GM21825 (cell line): ENCODE measurements at regions not wholly inside any gene's neighbourhood (a gene's known extent, or its start where the extent isn't known, plus 50 kb on each side); places are given as distances from the start of the nearest gene placed in this dataset.
"Not testable (repeated sequence)": the region's sequence is repeated elsewhere in the genome, so short reads cannot be mapped to it uniquely, and the experiment has no call there.

Experiments used
- ATAC-seq: cut with Tn5 transposase; IDR thresholded peaks from one replicate; pipeline ENCODE4 v1.9.1; 2021; ENCODE audit warnings: mild to moderate bottlenecking, moderate library complexity; ENCODE audit not compliant: unreplicated experiment

DNA sequence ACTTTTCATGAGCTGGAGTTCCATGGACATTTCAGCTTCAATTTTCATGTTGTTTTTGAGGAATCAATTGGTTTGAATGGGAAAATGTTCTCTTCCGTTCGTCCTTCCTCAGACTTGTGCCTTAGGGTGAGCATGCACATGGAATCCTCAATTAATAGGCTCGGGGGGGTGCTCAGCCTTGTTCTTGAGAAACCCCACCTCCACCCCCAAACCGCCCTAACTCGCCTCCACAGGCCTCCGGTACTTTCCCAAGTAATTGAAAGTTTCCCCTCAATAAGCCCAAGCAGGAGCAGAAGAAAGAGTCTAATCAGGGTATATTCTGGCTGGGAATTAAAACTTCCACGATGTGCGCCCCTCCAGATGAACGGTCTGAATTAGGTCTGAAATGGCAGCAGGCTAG, 945.2 kb downstream of the GRID1 start:
- no peak for ATAC-seq

DNA sequence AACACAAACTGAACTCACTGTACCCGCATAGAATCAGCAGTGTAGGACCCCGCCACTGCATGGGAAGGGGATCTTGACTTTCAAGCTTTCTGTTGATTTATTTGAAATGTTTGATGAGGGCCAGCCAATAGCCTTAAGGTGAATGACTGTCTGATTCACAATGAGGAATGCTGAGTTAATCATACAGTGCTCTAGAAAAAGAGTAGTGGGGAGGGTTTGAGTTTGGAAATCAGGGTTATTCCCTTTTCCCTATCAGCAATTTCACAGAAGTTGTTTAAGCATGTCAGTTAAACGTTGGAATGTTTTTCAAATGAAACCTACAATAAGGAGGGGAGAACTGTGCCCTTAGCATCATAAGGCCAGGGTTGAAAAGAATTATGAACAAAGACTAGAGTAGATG, 937.5 kb downstream of the GRID1 start:
- no peak for ATAC-seq

GRCh38 chr10:85430991-85431390, 935.6 kb downstream of the GRID1 start:
- ATAC-seq = no peak

GRCh38 chr10:85433248-85433647, 933.3 kb downstream of the GRID1 start:
- no peak for ATAC-seq

- no peak for ATAC-seq
Measured at GRCh38 chr10:85444868-85445267, 921.7 kb downstream of the GRID1 start.

GRCh38 chr10:85445702-85446101, 920.9 kb downstream of the GRID1 start:
- no peak for ATAC-seq

- ATAC-seq = no peak
Measured at GRCh38 chr10:85446827-85447226, 919.8 kb downstream of the GRID1 start.

GRCh38 chr10:85447690-85448089, 918.9 kb downstream of the GRID1 start:
- ATAC-seq = no peak

DNA sequence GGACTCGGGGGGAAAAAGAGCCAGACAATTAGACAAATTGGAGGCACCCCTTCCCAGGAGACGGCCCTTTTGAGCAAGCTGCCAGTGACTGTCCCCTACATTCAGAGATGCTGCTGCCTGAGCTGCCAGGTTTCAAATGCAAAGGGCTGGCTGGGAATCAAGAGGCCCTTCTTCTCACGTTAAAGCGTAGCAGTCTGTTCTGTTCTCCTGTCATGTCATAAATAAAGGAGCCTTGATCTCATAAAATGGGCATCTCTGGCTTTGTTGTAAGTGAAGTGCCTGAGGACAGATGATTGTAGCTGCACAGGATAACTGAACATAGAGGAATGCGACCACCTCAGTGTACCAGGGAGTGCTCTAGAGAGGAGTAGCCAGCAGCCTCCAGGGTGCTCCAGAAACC, 917.9 kb downstream of the GRID1 start:
- ATAC-seq = no peak

DNA sequence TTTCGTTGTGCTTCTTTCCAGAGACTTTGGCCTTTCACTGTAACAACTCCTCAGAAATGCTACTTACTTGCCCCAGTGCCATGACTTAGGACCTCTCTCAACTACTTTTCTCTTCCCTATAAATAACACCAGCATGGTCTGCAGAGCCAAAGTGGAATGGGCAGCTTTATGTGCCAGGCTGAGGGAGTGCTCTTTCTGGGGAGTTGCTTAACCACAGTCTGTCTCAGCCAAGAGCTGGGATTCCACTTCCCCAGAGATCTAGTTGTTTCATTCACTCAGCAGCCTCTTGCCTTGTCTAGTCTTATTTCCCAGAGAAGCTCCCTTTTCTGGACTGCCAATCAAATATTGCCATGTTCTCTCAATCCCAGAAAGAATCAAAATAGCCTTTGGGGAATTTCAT, 912.2 kb downstream of the GRID1 start:
- no peak for ATAC-seq

DNA sequence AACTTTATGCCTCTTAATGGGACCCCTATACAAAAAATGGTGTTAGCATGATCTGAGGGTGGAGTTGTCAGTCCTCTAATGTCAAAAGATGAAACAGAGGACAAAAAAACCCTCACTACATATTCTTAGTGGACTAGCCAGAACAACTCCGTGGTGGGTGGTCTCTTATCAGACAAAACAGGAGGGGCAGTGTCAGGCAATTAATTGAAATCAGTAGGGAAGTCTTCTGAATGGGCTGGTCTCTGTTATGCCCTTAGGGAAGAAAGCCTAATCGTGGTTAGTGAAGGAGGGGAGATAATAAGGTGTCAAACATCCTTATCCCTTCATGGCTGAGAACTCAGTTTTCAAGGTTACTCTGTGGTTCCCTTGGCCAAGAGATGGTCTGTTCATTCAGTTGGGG, 909.4 kb downstream of the GRID1 start:
- no peak for ATAC-seq

DNA sequence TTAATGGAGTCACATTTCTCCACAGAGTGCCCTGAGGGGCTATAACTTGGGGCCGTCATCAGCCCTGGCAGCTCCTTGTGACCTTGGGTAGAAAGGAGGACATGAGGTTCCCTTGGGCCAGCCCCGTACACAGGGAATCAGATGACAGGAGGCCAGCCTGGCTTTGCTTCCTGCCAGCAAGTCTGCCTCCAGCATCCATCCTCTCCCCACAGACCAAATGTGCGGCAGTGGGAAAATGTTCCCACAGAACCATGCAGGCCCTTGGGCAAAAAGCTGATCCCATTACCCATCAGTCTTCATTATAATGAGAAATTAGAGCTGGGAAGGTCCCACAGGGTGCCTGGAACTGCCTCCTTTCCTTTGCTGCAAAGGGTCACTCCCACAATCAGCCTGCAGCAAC, 908.3 kb downstream of the GRID1 start:
- no peak for ATAC-seq

DNA sequence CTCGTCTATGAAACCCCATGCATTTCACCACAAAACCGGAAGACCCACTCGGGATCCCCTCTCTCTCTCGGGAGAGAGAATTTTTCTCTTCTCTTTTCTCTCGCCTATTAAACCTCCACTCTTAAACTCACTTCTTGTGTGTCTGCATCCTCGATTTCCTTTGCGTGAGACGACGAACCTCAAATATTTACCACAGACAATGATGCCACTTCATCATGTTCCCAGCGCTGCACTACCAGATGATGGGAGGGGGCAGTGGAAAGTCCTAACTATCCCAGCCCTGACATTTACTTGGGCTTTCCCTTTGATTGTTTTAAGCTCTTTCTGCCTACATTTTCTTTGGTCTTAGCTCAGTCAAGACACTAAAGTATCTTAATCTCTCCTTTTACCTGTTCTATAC, 906.7 kb downstream of the GRID1 start:
- ATAC-seq = no peak

DNA sequence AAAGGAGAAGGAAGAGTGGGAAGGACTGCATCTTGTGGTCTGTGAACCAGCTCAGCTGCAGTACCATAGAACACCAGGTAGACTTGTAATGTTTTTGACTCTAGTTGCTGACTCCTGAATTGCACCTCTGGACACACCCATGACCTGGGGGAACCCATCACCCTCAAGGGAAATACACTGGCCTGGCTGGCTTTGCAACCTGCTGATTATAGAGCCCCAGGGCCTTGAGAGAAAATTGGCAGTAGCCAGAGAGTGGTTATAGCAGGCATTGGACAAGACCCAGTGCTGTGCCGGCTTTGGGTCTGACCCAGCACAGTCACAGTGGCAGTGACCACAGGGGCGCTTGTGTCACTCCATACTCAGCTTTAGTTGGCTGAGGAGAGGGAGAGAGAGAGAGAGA, 902.3 kb downstream of the GRID1 start:
- ATAC-seq = no peak

DNA sequence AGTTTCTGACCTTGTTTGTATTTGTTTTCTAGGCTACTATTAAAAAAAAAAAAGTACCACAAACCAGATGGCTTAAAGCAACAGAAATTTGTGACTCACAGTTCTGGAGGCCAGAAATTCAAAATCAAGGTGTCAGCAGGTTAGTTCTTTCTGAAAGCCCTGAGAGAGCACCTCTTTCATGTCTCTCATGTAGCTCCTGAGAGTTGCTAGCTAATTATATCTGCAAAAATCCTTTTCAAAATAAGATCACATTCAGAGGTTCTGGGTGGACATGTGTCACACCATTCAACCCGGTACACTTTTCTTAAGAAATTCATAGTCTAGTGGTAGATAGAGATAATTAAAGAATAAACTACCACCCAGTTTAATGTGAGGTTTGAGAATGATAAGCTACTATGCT, 888.6 kb downstream of the GRID1 start:
- no peak for ATAC-seq

DNA sequence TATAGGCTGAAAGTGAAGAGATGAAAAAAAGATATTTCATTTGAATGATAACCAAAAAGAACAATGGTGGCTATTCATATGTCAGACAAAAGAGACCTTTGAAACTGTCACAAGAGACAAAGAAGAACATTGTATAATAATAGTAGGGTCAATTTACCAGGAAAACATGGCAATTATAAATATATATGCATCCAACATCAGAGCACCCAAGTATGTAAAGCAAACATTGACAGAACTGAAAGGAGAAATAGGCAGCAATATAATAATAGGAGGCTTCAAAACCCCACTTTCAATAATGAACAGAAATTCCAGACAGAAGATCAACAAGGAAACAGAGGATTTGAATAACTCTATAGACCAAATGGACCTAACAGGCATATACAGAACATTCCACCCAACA, 876.2 kb downstream of the GRID1 start:
- ATAC-seq = no peak

DNA sequence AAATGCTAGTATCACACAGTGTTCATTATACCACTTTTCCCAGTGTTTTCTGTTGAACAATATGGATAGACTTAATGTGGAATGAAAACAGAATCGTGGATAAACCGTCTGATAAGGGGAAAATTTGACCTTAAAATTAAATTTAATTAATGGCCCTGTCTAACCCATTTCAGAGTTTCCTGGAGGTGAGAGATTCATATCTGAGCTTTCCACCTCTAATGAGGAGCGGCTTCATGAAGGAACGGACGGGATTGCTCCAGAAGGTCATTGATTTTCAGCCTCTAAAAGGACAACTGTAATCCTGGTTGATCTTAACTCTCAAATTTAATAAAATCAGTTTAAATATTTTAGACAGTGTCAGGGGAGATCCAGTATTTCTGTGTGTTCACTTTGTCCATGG, 874.9 kb downstream of the GRID1 start:
- no peak for ATAC-seq

- ATAC-seq = no peak
Measured at GRCh38 chr10:85492684-85493083, 873.9 kb downstream of the GRID1 start.

DNA sequence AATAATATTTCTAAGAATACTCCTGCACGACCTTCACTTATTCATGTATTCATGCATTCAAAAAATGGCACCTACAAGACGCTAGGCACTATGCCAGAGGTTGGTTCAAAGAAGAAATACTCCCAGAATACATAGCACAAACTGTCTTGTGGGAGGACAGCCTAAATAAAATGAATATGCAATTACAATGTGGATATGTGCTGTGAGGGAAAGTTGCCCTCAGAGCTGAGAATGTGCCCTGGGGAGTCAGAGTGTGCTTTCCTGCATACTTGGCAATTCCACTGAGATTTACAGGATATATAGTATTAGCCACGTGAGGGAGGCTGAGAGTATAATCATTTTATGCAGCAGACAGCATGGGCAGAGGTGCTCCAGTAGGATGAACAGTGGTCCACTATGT, 872.9 kb downstream of the GRID1 start:
- ATAC-seq = no peak

DNA sequence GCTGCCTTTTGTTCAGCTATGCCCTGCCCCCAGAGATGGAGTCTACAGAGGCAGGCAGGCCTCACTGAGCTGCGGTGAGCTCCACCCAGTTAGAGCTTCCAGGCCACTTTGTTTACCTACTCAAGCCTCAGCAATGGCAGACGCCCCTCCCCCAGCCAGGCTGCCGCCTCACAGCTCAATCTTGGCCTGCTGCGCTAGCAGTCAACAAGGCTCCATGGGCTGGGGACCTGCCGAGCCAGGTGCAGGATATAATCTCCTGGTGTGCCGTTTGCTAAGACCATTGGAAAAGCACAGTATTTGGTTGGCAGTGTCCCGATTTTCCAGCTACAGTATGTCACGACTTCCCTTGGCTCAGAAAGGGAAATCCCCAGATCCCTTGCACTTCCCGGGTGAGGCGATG, 862.0 kb downstream of the GRID1 start:
- ATAC-seq = not testable (repeated sequence)

DNA sequence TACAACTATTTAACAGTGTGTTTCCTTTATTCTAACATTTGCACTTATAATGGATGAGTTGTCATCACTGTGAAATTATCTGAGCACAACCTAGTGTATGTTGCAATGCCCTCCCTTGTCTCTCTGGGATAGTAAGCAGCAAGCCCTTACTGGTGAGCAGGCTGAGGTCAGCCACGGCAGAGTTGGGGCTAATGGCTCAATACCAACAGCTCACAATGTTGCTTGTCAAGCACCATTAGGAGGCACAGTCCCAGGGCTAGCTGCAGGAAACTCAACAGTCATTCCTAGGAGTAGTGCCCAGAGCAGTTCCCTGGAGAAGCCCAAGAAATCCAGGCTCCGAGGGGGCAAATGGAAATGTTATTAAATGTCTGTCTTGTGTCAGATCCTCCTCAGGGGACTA, 858.4 kb downstream of the GRID1 start:
- ATAC-seq = no peak

- ATAC-seq = no peak
Measured at GRCh38 chr10:85510682-85511081, 855.9 kb downstream of the GRID1 start.

DNA sequence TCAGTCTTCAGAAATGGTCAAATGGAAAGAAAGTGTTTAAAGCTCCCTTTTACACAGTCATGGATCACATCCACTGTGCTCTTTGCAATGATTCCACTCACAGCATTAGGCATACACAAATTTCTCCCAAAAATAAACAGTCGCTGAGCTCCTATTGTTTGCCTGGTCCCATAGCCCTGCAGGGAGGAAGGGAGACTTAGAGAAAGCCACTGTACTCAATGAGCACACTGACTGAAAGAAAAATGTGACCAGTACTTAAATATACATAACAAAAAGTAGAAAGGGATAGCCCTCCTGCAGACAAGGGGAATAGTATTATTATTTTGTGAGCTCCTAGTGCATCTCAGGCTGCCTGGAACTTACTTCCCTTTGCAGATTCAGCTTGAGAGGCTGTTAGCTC, 853.2 kb downstream of the GRID1 start:
- no peak for ATAC-seq

DNA sequence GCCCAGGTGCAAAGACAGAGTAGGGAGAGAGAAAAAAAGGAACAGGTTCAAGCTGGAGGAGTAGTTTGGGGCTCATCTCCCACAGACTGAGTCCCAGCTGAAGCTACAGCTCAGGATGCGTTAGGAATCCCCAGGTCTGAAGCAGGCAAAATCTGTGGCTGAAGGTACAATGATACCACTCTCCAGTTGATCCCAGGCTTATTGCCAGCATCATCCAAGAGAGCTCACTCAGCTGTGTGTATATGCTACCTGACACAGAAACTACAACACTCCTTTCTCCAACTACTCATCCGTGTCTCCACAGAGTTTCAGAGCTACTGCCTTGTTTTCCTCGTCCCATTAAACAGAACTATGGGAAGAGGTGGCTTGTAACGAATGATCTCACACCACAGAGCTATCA, 851.3 kb downstream of the GRID1 start:
- no peak for ATAC-seq
